ENCODE measurements at regions not wholly inside any gene's neighbourhood (a gene's known extent, or its start where the extent isn't known, plus 50 kb on each side); places are given as distances from the start of the nearest gene placed in this dataset.

DNA sequence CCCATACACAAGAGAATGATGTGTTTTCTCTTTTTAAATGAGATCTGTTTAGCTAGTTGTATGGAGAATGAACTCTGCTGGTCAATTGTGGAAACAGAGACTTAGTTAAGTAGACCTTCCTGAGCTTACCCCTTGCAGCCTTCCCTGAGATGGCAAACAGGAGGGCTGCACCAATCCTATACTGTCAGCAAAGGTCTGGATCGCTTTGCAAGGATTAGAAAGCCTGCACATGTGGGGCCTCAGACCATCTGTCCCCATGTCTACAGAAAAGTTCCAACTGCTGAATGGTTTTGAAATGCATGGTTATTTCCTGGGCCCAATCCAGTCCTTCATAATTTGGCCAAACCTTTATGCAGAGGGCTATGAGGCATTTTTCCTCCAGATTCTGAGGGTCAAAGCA is 183.9 kb upstream of the SLC10A2 start:
- DNase-seq, result no peak

DNA sequence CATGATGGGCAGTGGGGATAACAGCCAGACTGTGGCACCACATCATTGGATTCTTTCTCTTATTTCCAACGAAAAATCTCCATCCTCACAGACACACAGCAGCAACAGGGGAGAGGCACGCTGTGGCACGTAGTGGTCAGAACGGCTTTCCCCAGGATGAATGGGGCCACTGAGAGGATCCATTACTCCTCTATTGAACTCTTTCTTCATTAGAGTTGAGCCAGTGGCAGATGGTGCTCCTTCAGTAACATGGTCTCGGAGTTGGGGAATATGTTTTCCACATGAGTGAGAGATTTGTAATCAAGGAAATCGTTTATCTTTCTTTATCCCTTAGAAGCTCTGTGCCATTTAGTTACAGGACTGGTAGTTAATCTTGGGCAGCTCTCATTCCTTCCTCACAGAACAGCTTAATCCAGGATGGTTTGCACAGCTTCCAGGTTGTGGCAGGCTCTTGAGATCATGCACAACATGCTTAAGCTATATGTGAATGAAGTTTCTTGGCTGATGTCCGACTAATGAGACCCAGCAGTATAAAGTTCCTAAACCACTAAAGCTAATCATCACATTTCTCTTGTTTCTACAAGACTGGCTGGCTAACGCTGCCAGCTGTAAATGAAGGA is 180.5 kb upstream of the SLC10A2 start:
- DNase-seq, result no peak

- no peak for DNase-seq
Measured at GRCh38 chr13:103243495-103243894, 177.3 kb upstream of the SLC10A2 start.

DNA sequence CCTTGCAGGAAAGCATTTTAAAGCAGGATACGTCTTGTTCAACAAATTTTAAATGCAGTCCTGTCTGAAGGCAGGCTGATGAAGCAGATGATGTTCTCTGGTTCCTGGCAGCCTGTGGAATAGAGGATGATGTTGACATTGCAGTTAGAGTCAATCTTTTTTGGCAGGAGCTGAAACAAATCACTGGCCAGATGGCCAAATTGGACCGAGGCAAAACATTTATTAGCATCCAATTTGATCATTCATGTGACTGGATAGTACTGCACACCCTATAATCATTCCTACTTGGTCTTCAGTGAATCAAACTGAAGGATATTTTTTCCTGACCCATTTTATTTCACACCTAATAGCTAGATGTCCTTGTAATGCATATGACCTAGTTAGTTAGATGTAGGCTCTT is 172.2 kb upstream of the SLC10A2 start:
- DNase-seq, result no peak

DNA sequence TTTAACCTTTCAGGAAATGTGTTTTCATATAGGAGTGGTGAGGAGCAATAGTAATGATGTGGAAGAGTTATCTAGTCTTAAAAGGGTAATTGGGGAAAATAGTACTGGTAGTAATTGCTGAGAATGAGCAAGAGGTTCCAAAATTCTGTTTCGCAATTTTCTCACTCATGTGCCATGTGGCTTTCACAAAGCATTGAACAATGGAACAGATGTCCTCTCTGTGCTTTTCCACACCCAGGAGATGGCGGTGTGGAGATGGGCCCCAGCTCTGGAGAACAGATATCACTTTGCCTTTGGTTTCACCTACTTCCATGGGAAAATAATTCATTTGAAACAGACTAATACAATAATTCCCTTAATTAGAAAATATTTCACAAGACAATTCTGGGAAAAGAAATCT is 170.0 kb upstream of the SLC10A2 start:
- no peak for DNase-seq

GRCh38 chr13:103229674-103230073 is 163.5 kb upstream of the SLC10A2 start:
- no peak for DNase-seq

DNA sequence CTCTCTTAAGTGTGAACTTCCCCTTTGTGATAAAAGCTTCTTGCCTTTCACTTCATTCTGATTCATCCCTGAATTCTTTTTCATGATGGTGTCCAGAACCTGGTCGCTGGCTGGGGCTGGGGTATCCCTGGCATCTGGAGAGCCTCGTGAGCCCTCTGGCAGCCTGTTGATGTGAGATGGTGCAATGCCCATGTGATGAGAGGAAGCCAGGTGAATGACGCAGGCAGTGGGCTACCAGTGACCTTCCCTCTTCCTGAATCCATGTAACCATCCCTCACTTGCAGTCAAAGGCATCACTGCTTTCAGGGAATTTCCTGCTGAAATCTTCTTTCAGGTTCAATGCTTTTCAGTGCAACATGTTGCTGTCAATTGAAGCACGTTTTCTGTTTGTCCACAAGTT is 158.6 kb upstream of the SLC10A2 start:
- no peak for DNase-seq

DNA sequence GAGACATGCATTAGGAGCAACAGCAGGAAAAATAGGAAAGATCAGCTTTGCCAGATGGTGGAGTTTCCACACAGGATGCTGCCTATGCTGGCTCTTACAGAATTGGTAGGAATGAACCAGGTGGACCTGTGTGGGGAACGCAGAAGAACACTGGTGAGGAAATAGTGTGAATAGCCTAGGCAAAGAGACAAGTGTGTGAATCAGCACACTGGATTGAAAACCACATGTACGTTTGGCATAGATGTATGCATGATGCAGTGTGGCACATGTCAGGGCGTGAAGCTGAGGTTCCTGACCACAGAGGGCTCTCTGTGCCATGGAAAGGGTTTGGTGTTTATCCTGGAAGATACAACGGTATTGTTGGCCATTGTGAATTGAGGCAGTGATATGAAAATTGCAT is 156.5 kb upstream of the SLC10A2 start:
- DNase-seq, result no peak

DNA sequence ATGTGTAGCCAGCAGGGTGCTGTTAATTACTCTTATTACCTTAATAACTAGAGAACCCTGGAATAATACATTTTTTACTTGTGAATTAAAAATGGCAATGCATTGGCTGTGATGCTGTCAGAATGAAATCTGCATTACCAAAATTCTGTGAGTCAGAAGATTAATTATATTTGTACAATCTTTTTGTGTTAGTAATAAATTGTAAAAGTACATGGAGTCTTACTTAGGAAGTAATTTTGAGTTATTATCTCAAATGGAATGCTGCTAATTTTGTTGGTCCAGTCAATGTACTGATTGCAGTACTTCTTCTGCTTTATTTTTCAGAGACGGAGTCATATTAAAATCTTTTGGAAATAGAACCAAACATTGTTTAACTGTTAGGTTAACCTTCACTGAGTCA is 152.0 kb upstream of the SLC10A2 start:
- no peak for DNase-seq

GRCh38 chr13:103213152-103213551 is 146.9 kb upstream of the SLC10A2 start:
- no peak for DNase-seq

- DNase-seq, result no peak
Measured at GRCh38 chr13:103210348-103210747, 144.1 kb upstream of the SLC10A2 start.

GRCh38 chr13:103203735-103204330 is 137.6 kb upstream of the SLC10A2 start:
- no peak for DNase-seq

DNA sequence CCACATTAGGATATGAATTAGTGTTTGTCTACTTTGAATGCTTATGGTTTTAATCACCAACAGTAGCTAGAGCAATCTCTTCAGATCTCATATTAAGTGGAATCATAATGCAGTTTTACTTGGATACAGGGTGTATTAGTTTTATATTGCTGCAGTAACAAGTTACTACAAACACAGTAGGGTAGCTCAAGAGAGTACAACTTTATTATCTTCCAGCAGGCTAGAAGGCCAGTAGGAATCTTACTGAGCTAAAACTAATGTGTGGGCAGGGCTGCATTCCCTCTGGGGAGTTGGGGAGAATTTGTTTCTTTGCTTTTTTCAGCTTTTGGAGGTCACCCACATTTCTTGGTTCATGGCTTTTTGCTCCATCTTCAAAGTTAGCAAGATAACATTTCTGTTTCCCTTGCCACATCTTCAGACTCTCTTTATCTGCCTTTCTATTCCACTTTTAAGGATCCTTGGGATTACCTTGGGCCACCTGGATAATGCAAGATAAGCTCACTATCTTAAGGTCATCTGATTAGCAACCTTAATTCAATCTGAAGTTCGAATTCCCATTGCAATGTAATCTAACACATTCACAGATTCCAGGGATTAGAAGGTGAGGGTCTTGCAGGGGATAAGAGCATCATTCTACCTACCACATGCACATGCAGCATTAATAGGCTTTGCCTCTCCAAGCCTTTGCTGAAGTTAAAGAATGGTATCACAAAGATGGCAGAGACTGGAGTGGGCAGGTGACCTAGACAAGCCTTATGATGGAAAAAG is 134.1 kb upstream of the SLC10A2 start:
- DNase-seq, result no peak

DNA sequence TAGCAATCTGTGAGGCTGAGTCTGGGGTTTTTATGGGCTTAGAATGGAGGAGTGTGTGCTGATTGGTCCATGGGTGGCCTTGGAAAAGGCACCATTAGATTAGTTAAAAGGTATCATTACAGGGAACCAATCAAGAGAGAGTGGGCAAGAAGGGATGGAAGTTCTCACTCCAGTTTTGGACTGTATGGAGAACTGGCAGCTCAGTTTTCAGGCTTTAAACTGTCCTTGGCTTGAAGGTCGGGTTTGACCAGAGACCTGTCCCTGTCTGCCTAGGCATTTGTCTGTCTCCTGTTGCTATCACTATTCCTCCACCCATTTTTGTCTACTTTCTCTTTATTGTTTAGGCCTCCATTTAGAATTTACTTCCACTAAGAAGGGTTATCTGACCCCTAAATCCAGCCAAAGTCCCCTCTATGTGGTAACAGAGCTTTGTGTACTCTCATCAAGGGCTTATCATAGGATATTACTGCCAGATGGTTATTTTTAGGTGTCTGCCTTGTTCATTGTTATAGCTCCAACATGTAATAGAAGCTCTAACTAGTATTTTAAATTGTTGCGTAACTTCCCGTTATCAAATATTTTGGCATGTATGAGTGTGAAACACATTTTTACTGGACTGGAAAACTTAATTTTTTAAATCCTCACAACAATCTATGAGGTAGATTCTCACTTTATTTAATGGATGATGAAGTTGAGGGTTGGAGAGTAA is 133.3 kb upstream of the SLC10A2 start:
- DNase-seq, result no peak

DNA sequence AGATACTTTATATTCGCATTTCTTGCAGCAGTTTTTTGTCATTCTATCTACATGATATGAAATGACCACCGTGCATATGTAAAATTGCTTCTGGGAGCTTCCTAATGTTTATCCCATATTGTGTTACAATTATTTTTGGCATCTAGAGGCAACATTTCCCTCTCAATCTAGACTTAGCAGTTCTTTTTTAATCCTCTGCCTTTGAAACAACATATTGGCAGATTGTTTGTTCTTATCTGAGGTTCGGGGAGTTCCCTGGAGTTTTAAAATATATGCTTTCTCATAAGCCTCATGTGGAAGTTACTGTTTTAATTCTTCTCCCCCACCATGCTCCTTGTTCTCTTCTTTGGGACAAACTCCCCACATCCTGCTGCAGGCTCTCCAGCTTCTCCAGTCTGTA is 130.1 kb upstream of the SLC10A2 start:
- no peak for DNase-seq

DNA sequence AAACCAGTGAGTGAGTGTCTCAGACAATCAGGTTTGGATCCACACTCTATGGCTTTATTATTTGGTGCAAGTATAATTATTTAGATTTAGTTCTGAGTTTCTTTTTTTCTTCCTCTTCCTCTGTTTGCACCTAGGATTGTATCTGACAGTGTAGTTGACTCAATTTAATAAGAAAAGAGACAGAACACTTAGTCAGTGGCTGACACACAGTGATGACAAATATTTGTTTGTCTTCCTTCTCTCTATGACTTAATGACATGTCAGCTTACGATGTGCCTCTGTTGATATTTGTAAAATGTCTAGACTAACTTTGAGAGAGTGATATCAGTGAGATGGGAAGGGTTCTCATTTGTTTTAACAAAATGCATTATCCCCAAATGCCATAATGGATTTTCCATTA is 129.5 kb upstream of the SLC10A2 start:
- DNase-seq, result no peak

DNA sequence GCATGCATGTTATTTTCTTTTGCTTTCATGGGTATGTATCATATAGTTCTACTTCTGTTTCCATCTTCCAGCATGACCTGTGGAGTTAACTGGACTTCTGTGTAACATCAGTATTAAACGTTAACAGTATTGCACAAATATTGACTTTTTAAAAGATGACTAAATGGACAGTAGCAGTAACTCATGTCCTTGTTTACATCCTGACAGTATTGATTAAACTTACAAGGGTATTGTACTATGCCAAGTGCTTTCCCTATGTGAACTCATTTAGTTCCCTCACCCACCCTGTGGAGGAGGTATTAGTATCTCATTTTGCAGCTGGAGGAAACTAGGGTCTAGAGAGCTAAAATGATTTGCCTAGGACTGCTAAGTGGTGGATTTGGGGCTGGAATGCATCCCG is 128.7 kb upstream of the SLC10A2 start:
- DNase-seq, result no peak

DNA sequence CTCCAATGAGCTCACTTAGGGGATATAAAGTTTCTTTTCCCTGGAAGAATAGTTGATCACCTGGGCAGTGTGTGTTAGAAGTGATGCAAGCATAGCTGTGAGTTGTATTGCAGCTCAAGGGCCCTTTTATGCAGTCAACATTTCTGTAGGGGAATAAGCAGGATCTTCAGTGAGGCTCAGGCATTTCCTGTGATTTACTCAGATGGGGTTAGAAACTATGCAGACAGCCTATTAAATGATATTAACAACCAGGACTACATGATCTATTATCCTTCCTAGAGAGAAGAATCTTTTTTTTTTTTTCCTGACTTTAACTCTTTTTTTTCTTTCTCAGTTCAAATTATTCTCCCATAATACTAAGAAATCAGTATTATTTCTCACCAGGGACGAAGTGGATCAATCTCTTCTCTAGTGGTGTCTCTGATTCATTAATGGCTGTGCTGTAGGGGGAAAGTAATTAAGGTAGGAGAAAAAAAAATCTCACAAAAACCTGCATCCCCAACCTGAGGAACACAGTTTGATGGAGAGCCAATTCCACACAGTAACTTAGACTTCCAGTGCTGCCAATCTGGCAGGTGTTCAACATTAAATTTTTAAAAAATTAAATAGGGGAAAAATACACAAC is 126.4 kb upstream of the SLC10A2 start:
- DNase-seq, result no peak

DNA sequence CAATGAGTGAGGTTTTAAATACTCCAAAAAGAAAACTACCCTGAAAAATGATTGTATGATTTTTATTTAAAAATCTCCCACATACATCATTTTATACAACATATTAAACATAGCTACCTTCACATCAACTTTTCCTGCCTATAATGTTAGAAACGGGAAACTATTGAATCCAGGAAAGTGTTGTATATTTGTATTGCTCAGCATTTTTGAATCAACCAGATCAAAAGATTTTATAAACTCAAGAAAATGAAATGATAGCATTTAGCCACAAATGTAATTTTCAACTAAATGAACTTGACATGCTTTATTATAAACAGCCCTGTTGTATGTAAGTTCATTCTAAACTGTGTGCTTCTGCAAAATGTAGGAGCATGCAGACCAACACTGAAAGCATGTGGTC is 124.6 kb upstream of the SLC10A2 start:
- no peak for DNase-seq

- DNase-seq, result no peak
Measured at GRCh38 chr13:103188713-103189326, 122.6 kb upstream of the SLC10A2 start.

DNA sequence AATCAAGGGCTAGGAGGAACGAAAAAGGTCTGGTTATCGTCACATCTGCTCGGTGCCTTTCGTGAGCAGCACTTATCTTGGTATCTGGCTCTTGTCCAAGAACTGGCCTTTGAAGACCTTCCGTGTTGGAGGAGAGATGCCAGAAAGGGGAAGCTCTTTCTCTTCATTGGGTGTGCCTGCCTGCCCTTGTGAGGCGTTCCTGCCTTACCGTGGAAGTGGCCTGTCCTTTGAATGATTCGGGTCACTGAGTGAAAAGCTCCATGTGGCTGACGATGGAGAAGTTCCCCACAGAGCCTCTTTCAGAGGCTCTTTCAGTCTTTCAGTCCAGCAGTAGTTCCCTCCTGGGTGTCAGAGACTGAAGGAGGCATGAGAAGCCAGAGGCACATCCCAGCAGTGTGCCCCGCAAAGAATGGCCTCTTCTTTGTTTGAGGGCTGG is 121.5 kb upstream of the SLC10A2 start:
- no peak for DNase-seq

- DNase-seq, result no peak
Measured at GRCh38 chr13:103184413-103184812, 118.2 kb upstream of the SLC10A2 start.

All from NCI-H1105 (cell line).